Spleen (tissue), 7 donors: ENCODE measurements at regions not wholly inside any gene's neighbourhood (a gene's known extent, or its start where the extent isn't known, plus 50 kb on each side); places are given as distances from the start of the nearest gene placed in this dataset.
"Not testable (repeated sequence)": the region's sequence is repeated elsewhere in the genome, so short reads cannot be mapped to it uniquely, and the experiment has no call there.

Experiments
- POLR2A ChIP-seq, 3 donors: fragments of 450-650 bp; IDR thresholded peaks; one replicate each; pipeline ENCODE4 v1.5.1; 2017; ENCODE audit warnings: antibody characterized with exemption in 3 of 3, mild to moderate bottlenecking in 1 of 3
- TF ChIP-seq, protein P1 (sequence below), 11 experiments: fragments of 200-600 bp in 7 of 11; fragments of 450-650 bp in 4 of 11; sonication (generic) in 4 of 11; IDR thresholded peaks in 8 of 11; conservative IDR thresholded peaks in 3 of 11; 1 replicate in 7 of 11; 2 replicates in 4 of 11; pipeline versions ENCODE4 v1.4.0 to v1.8.0; 2016 to 2021; ENCODE audit warnings: antibody characterized with exemption in 11 of 11, inconsistent platforms in 4 of 11, mild to moderate bottlenecking in 1 of 11
- donor health status: DM: no; HTN: no; CAD: no; lungs with moderate emphysema.
- donor health status: DM: no; HTN: no; CAD: no.
- donor health status: DM: no; HTN: no; CAD: no.

DNA sequence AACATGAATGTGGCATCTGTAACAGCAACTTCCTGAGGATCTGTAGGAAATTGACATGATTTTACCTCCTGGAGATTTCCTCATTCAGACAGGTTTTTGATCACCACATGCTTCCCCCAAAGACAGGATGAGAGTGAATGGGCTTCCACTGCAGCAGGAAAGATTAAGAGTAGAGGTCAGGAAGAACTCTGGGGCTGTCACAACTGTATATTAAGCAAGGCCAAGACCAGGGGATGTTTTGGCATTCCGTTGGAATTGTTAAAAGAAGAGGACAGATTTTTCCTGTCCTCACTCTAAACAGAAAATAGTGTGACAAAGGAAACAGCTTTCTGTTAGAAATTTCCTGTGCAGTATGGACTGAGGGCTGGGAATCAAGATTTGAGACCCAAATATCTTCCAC, 363.1 kb upstream of the FRG2C start:
- TF ChIP-seq, protein P1, sequence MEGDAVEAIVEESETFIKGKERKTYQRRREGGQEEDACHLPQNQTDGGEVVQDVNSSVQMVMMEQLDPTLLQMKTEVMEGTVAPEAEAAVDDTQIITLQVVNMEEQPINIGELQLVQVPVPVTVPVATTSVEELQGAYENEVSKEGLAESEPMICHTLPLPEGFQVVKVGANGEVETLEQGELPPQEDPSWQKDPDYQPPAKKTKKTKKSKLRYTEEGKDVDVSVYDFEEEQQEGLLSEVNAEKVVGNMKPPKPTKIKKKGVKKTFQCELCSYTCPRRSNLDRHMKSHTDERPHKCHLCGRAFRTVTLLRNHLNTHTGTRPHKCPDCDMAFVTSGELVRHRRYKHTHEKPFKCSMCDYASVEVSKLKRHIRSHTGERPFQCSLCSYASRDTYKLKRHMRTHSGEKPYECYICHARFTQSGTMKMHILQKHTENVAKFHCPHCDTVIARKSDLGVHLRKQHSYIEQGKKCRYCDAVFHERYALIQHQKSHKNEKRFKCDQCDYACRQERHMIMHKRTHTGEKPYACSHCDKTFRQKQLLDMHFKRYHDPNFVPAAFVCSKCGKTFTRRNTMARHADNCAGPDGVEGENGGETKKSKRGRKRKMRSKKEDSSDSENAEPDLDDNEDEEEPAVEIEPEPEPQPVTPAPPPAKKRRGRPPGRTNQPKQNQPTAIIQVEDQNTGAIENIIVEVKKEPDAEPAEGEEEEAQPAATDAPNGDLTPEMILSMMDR (IDR thresholded peaks at IDR 0.05 in 8 of 11, conservative IDR thresholded peaks at IDR 0.05 in 3 of 11): not testable (repeated sequence)
- not testable (repeated sequence) for TF ChIP-seq POLR2A (IDR thresholded peaks at IDR 0.05)
